GM21576 (cell line): ENCODE measurements at regions not wholly inside any gene's neighbourhood (a gene's known extent, or its start where the extent isn't known, plus 50 kb on each side); places are given as distances from the start of the nearest gene placed in this dataset.
"Not testable (repeated sequence)": the region's sequence is repeated elsewhere in the genome, so short reads cannot be mapped to it uniquely, and the experiment has no call there.

Experiments
- ATAC-seq: cut with Tn5 transposase; IDR thresholded peaks from one replicate; pipeline ENCODE4 v1.9.1; 2021; ENCODE audit warnings: mild to moderate bottlenecking, moderate library complexity; ENCODE audit not compliant: unreplicated experiment

GRCh38 chr12:13570005-13570694 lies 373.6 kb downstream of the EMP1 start:
- no peak for ATAC-seq

- no peak for ATAC-seq
Measured at GRCh38 chr12:13566292-13566691, 369.8 kb downstream of the EMP1 start.

GRCh38 chr12:13564266-13564810 lies 367.8 kb downstream of the EMP1 start:
- no peak for ATAC-seq

GRCh38 chr12:13563743-13564125 lies 367.2 kb downstream of the EMP1 start:
- ATAC-seq, result no peak

GRCh38 chr12:13562915-13563742 lies 366.6 kb downstream of the EMP1 start:
- no peak for ATAC-seq

GRCh38 chr12:13561923-13562322 lies 365.4 kb downstream of the EMP1 start:
- no peak for ATAC-seq

GRCh38 chr12:13559318-13559978 lies 362.9 kb downstream of the EMP1 start:
- no peak for ATAC-seq

- no peak for ATAC-seq
Measured at GRCh38 chr12:13552830-13553229, 356.3 kb downstream of the EMP1 start.

GRCh38 chr12:13547283-13547682 lies 350.8 kb downstream of the EMP1 start:
- no peak for ATAC-seq

GRCh38 chr12:13546231-13546630 lies 349.7 kb downstream of the EMP1 start:
- ATAC-seq, result no peak

- no peak for ATAC-seq
Measured at GRCh38 chr12:13539051-13539450, 342.5 kb downstream of the EMP1 start.

GRCh38 chr12:13538136-13538535 lies 341.6 kb downstream of the EMP1 start:
- no peak for ATAC-seq

GRCh38 chr12:13537623-13538022 lies 341.1 kb downstream of the EMP1 start:
- ATAC-seq, result peak; percentile 63

- ATAC-seq, result peak; percentile 97
Measured at GRCh38 chr12:13536219-13536910, 339.8 kb downstream of the EMP1 start.

- ATAC-seq, result no peak
Measured at GRCh38 chr12:13534645-13535398, 338.3 kb downstream of the EMP1 start.

- ATAC-seq, result no peak
Measured at GRCh38 chr12:13534242-13534641, 337.7 kb downstream of the EMP1 start.

- ATAC-seq, result no peak
Measured at GRCh38 chr12:13530966-13531365, 334.4 kb downstream of the EMP1 start.

- ATAC-seq, result not testable (repeated sequence)
Measured at GRCh38 chr12:13526185-13526921, 329.8 kb downstream of the EMP1 start.

- ATAC-seq, result no peak
Measured at GRCh38 chr12:13523536-13524307, 327.2 kb downstream of the EMP1 start.
